ENCODE measurements at regions not wholly inside any gene's neighbourhood (a gene's known extent, or its start where the extent isn't known, plus 50 kb on each side); places are given as distances from the start of the nearest gene placed in this dataset.
"Not testable (repeated sequence)": the region's sequence is repeated elsewhere in the genome, so short reads cannot be mapped to it uniquely, and the experiment has no call there.

GRCh38 chr14:86796221-86797074 lies 1196.5 kb downstream of the GALC start:
- no peak for TF ChIP-seq POLR2A (IDR thresholded peaks at IDR 0.05; ENCODE audit: low read depth, low read length)
- FAIRE-seq, result no peak
- no peak for DNase-seq (ENCODE audit: insufficient read length, low spot score)

GRCh38 chr14:86794689-86795088 lies 1198.3 kb downstream of the GALC start:
- TF ChIP-seq POLR2A (IDR thresholded peaks at IDR 0.05; ENCODE audit: low read depth, low read length), result no peak
- DNase-seq (ENCODE audit: insufficient read length, low spot score) (no peak), FAIRE-seq (no peak)

GRCh38 chr14:86790408-86791364 lies 1202.3 kb downstream of the GALC start:
- FAIRE-seq (no peak), DNase-seq (ENCODE audit: insufficient read length, low spot score) (no peak)
- TF ChIP-seq POLR2A (IDR thresholded peaks at IDR 0.05; ENCODE audit: low read depth, low read length), result no peak

GRCh38 chr14:86788224-86788623 lies 1204.8 kb downstream of the GALC start:
- no peak for DNase-seq (ENCODE audit: insufficient read length, low spot score)
- TF ChIP-seq POLR2A (IDR thresholded peaks at IDR 0.05; ENCODE audit: low read depth, low read length), result no peak
- FAIRE-seq, result no peak

GRCh38 chr14:86787717-86788116 lies 1205.3 kb downstream of the GALC start:
- FAIRE-seq (no peak), DNase-seq (ENCODE audit: insufficient read length, low spot score) (no peak)
- no peak for TF ChIP-seq POLR2A (IDR thresholded peaks at IDR 0.05; ENCODE audit: low read depth, low read length)

GRCh38 chr14:86782092-86782580 lies 1210.8 kb downstream of the GALC start:
- TF ChIP-seq POLR2A (IDR thresholded peaks at IDR 0.05; ENCODE audit: low read depth, low read length), result no peak
- no peak for FAIRE-seq
- no peak for DNase-seq (ENCODE audit: insufficient read length, low spot score)

GRCh38 chr14:86780876-86781510 lies 1212.0 kb downstream of the GALC start:
- FAIRE-seq (no peak), DNase-seq (ENCODE audit: insufficient read length, low spot score) (no peak)
- no peak for TF ChIP-seq POLR2A (IDR thresholded peaks at IDR 0.05; ENCODE audit: low read depth, low read length)

- FAIRE-seq (no peak), DNase-seq (ENCODE audit: insufficient read length, low spot score) (no peak)
- TF ChIP-seq POLR2A (IDR thresholded peaks at IDR 0.05; ENCODE audit: low read depth, low read length), result no peak
Measured at GRCh38 chr14:86780461-86780860, 1212.5 kb downstream of the GALC start.

- no peak for TF ChIP-seq POLR2A (IDR thresholded peaks at IDR 0.05; ENCODE audit: low read depth, low read length)
- FAIRE-seq (no peak), DNase-seq (ENCODE audit: insufficient read length, low spot score) (no peak)
Measured at GRCh38 chr14:86779416-86779815, 1213.6 kb downstream of the GALC start.

GRCh38 chr14:86777963-86778602 lies 1214.9 kb downstream of the GALC start:
- FAIRE-seq, result no peak

GRCh38 chr14:86775896-86776295 lies 1217.1 kb downstream of the GALC start:
- not testable (repeated sequence) for DNase-seq (ENCODE audit: insufficient read length, low spot score); FAIRE-seq

More at GRCh38 chr14:86777963-86778602, 1214.9 kb downstream of the GALC start:
- no peak for DNase-seq (ENCODE audit: insufficient read length, low spot score)
- TF ChIP-seq POLR2A (IDR thresholded peaks at IDR 0.05; ENCODE audit: low read depth, low read length), result no peak

GRCh38 chr14:86774916-86775315 lies 1218.1 kb downstream of the GALC start:
- no peak for TF ChIP-seq POLR2A (IDR thresholded peaks at IDR 0.05; ENCODE audit: low read depth, low read length)
- FAIRE-seq, result no peak

GRCh38 chr14:86772075-86772474 lies 1220.9 kb downstream of the GALC start:
- TF ChIP-seq POLR2A (IDR thresholded peaks at IDR 0.05; ENCODE audit: low read depth, low read length), result no peak
- FAIRE-seq (no peak), DNase-seq (ENCODE audit: insufficient read length, low spot score) (no peak)

More at GRCh38 chr14:86774916-86775315, 1218.1 kb downstream of the GALC start:
- no peak for DNase-seq (ENCODE audit: insufficient read length, low spot score)
